Osteoblast (primary cell): ENCODE measurements at regions not wholly inside any gene's neighbourhood (a gene's known extent, or its start where the extent isn't known, plus 50 kb on each side); places are given as distances from the start of the nearest gene placed in this dataset.

Source experiments
- DNase-seq: peaks from one replicate; pipeline ENCODE4 v3.0.0; 2011; ENCODE audit warnings: low spot score, mixed read lengths; ENCODE audit not compliant: insufficient read length; ENCODE audit errors: missing footprints
- H2AFZ ChIP-seq: 2 replicates; pipeline ENCODE4 v1.6.0; 2011; ENCODE audit warnings: mild to moderate bottlenecking, low read length
- H3K27ac ChIP-seq: 2 replicates; pipeline ENCODE4 v1.5.1; 2011; ENCODE audit warnings: mild to moderate bottlenecking, low read depth, low read length, moderate library complexity
- H3K27me3 ChIP-seq: 2 replicates; pipeline ENCODE4 v1.6.0; 2012; ENCODE audit warnings: mild to moderate bottlenecking, control low read depth, inconsistent platforms, low read length, moderate library complexity; ENCODE audit not compliant: insufficient read depth
- H3K36me3 ChIP-seq: 2 replicates; pipeline ENCODE4 v1.5.1; 2011; ENCODE audit warnings: mild to moderate bottlenecking, low read length, control low read depth, moderate library complexity; ENCODE audit not compliant: insufficient read depth
- H3K4me1 ChIP-seq: 2 replicates; pipeline ENCODE4 v1.5.1; 2011; ENCODE audit warnings: mild to moderate bottlenecking, low read length, control low read depth, moderate library complexity; ENCODE audit not compliant: insufficient read depth
- H3K4me2 ChIP-seq: 2 replicates; pipeline ENCODE4 v1.6.0; 2011; ENCODE audit warnings: mild to moderate bottlenecking, low read length; ENCODE audit not compliant: insufficient read depth
- H3K4me3 ChIP-seq: fragments of 200-600 bp; sonication (generic); 3 replicates; pipeline ENCODE4 v1.5.1; 2012; ENCODE audit warnings: mild to moderate bottlenecking, low read length, inconsistent platforms; ENCODE audit not compliant: insufficient read depth
- H3K79me2 ChIP-seq: 2 replicates; pipeline ENCODE4 v1.6.0; 2012; ENCODE audit warnings: mild to moderate bottlenecking, low read length, control low read depth, inconsistent platforms; ENCODE audit not compliant: insufficient read depth
- H3K9me3 ChIP-seq: 2 replicates; pipeline ENCODE4 v1.5.1; 2011; ENCODE audit warnings: low read depth, low read length, control low read depth
- H4K20me1 ChIP-seq: 2 replicates; pipeline ENCODE4 v1.6.0; 2012; ENCODE audit warnings: mild to moderate bottlenecking, low read length, control low read depth; ENCODE audit not compliant: insufficient read depth
- TF ChIP-seq, protein P1 (sequence below): IDR thresholded peaks from 2 replicates; pipeline ENCODE4 v1.5.1; 2011; ENCODE audit warnings: mild to moderate bottlenecking, low read depth, low read length, moderate library complexity; ENCODE audit errors: extremely low read depth

- Histone ChIP-seq H2AFZ (no peak overlapping the region), H3K4me1 (peaks cover 3% of the 10 kb centered on the region), H3K4me2 (no peak overlapping the region), H4K20me1 (no peaks in the 10 kb centered on the region), H3K79me2 (no peaks in the 10 kb centered on the region), H3K9me3 (no peaks in the 10 kb centered on the region), H3K27me3 (no peaks in the 10 kb centered on the region), H3K36me3 (no peaks in the 10 kb centered on the region), H3K4me3 (no peak overlapping the region), H3K27ac (no peak overlapping the region)
- DNase-seq, result no peak
- TF ChIP-seq, protein P1, sequence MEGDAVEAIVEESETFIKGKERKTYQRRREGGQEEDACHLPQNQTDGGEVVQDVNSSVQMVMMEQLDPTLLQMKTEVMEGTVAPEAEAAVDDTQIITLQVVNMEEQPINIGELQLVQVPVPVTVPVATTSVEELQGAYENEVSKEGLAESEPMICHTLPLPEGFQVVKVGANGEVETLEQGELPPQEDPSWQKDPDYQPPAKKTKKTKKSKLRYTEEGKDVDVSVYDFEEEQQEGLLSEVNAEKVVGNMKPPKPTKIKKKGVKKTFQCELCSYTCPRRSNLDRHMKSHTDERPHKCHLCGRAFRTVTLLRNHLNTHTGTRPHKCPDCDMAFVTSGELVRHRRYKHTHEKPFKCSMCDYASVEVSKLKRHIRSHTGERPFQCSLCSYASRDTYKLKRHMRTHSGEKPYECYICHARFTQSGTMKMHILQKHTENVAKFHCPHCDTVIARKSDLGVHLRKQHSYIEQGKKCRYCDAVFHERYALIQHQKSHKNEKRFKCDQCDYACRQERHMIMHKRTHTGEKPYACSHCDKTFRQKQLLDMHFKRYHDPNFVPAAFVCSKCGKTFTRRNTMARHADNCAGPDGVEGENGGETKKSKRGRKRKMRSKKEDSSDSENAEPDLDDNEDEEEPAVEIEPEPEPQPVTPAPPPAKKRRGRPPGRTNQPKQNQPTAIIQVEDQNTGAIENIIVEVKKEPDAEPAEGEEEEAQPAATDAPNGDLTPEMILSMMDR, result no peak
These were observed 74.7 kb downstream of the BUD13 start for GRCh38 chr11:116698080-116698479.

DNA sequence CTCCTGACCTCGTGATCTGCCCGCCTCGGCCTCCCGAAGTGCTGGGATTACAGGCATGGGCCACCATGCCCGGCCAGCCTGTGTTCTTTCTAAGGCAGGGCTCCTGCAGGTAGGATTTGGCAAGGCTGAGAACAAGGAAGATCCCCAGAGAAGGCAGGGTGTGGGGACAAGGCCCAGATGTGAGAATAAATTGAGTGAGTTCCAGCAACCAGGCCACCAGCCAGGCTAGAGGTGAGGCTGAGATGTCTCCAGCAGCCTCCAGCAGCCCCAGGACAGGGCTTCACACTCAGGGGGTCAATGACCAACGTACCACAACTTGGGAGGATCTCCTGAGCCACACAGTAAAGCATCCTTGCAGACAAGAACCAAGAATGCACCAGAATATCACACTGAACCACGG, 75.1 kb downstream of the BUD13 start:
- Histone ChIP-seq H3K27ac (no peak overlapping the region), H3K4me2 (no peak overlapping the region), H2AFZ (no peak overlapping the region), H3K4me1 (peaks cover 3% of the 10 kb centered on the region), H3K4me3 (no peak overlapping the region), H3K79me2 (no peaks in the 10 kb centered on the region), H4K20me1 (no peaks in the 10 kb centered on the region), H3K36me3 (no peaks in the 10 kb centered on the region), H3K9me3 (no peaks in the 10 kb centered on the region), H3K27me3 (no peaks in the 10 kb centered on the region)
- TF ChIP-seq, protein P1, result no peak
- no peak for DNase-seq

DNA sequence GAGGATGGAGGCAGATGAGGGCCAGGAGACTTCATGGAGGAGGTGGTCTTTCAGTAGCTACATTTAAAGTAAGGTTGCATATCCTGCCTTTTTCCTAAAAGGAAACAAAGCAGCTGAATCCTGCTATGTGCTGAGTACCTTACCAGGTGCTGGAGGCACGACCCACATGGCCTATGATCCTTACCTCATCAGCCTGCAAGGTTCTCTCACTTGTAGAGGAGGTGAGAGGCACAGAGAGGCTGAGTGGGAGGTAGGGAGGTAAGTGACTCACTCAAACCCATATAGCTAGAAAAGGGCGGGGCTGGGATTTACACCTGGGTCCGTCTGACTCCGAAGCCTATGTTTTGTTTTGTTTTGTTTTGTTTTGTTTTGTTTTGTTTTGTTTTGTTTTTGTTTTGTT, 75.8 kb downstream of the BUD13 start:
- Histone ChIP-seq H2AFZ (no peak overlapping the region), H3K27me3 (no peaks in the 10 kb centered on the region), H3K4me1 (peaks cover 3% of the 10 kb centered on the region), H3K4me3 (no peak overlapping the region), H3K36me3 (no peaks in the 10 kb centered on the region), H3K4me2 (no peak overlapping the region), H3K9me3 (no peaks in the 10 kb centered on the region), H4K20me1 (no peaks in the 10 kb centered on the region), H3K79me2 (no peaks in the 10 kb centered on the region), H3K27ac (no peak overlapping the region)
- TF ChIP-seq, protein P1, result no peak
- no peak for DNase-seq

- H3K27ac ChIP-seq, result no peak overlapping the region
- no peak overlapping the region for H2AFZ ChIP-seq
- no peaks in the 10 kb centered on the region for H4K20me1 ChIP-seq
- no peaks in the 10 kb centered on the region for H3K79me2 ChIP-seq
- no peaks in the 10 kb centered on the region for H3K9me3 ChIP-seq
- H3K36me3 ChIP-seq, result no peaks in the 10 kb centered on the region
- peak; percentile 95 for DNase-seq
- H3K27me3 ChIP-seq, result no peaks in the 10 kb centered on the region
- H3K4me2 ChIP-seq, result no peak overlapping the region
- H3K4me1 ChIP-seq, result peaks cover 3% of the 10 kb centered on the region
- H3K4me3 ChIP-seq, result no peak overlapping the region
- TF ChIP-seq, protein P1, result no peak
These were observed 76.3 kb downstream of the BUD13 start for GRCh38 chr11:116696381-116696941.
